ENCODE measurements at regions not wholly inside any gene's neighbourhood (a gene's known extent, or its start where the extent isn't known, plus 50 kb on each side); places are given as distances from the start of the nearest gene placed in this dataset.

DNA sequence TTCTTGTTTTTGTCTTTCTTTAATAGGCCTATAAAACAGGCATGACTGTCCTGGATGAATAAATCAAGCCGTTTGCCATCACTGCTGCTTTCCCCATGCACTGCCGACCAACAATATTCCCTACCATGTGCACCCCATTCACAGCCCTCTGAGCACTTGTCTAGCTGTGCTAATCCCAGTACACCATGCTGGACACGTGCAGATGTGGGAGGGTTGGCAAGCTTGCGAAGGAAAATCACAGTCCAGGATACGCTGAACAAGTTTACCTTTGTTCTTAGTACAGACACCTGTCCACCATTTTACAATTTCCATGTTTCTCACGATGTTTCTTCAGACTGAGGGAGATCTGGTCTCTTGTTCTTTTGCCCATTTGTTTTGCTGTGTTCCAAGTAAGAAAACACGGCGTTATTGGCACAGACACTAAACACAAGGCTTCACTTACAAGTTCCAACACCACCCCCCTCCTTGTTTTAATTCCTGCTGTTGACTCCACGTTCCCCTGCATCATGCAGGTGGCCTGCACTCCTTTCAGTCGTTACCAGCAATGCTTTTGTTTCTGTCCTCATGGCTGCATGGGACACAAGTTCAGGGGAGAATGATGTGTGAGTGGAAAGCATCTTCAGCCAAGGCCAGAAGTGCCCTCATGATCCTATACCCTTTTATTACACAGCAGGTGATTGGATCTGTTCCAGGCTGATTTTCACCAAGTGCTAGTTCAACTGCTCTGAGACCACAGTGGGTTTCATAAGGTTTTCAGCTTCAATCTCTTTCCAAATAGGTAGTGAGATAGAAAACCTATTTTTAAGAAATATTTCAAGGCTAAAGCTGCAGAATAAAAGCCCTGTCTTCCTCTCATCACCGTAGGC, 608.9 kb downstream of the IRX1 start:
- DNase-seq = no peak

DNA sequence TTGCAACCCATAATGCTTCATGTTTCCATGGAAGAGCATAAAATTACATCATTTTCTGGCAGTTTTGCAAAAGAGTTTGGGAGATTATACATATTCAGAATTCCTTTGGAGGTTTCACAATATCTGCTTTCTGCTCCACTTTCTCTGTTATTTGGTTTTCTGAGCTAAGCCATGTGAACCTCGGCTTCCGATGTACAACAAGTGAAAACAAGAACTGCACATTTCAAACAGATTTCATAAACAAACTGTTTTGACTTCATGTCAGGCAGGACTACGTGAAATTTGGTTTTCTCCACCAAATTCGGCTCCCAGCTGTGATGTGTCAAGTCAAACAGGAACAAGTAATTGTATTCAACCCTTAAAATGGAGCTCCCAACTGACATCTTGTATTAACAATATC, 609.8 kb downstream of the IRX1 start:
- no peak for DNase-seq

DNA sequence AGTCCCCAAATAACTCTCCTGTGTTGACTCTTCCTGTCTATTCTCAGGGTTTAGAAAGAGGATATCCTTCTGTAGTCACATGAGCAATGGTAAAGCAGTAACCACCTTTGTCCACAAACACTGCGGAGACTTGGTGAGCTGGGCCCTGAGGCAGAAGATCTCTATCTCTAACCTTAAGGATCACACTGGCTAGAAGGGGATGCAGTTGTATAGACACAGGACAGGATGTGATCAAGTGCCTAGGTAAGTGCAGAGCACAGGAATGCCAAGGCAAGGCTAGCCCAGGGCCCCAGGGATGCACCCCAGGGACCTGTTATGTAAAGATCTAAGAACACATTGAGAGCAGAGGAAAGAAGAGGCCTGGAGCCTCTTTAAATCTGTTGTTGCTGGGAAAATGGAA, 610.5 kb downstream of the IRX1 start:
- DNase-seq = no peak

DNA sequence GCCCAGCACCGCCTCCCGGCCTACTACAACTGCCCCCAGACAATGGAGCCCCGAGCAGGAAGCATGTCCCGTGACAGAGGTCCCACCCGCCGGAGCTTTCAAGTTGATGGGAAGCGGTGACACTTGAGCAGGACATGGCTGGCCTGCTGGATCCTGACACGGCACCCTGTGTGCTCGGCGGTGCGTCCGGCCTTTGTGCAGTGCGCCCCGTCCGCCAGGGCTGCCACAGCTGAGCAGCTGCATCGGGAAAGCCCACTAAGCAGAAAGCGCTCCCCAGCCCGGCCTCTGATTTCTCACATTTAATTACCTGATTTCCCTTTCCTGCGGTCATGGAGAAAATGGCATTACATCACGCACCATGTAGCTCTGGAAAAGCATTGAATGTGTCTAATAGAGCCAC, 611.9 kb downstream of the IRX1 start:
- no peak for DNase-seq

DNA sequence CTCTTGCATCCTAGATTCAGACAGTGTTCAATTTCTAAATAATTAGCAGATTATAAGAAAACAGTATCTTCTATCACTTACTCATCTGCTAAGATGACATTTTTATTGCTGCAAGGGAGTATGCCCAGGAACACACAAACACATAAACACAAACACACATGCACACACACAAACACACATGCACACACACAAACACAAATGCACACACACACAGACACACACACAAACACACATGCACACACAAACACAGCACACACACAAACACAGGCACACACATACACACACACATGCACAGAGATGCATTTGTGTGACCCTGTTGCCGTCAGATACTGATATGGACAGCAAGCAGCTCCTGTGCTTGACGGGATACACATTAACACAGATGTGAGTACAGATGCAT, 612.9 kb downstream of the IRX1 start:
- no peak for DNase-seq

DNA sequence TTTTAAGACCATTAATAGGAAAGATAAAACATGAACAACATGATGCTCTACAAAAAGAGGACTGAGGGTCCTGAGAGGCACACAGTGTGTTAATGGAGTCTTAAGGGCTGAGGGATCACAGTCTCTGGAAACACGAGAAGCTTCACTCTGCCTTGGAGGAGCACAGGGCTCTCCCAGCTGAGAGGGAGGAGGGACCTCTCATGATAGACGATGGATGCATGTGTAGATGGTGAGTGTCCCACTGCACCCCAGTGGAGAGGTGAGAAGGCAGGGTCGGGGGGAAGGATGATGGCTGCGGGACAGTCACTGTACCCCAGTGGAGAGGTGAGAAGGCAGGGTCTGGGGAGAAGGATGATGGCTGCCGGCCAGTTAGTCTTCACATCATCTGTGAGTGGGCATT, 613.4 kb downstream of the IRX1 start:
- no peak for DNase-seq

DNA sequence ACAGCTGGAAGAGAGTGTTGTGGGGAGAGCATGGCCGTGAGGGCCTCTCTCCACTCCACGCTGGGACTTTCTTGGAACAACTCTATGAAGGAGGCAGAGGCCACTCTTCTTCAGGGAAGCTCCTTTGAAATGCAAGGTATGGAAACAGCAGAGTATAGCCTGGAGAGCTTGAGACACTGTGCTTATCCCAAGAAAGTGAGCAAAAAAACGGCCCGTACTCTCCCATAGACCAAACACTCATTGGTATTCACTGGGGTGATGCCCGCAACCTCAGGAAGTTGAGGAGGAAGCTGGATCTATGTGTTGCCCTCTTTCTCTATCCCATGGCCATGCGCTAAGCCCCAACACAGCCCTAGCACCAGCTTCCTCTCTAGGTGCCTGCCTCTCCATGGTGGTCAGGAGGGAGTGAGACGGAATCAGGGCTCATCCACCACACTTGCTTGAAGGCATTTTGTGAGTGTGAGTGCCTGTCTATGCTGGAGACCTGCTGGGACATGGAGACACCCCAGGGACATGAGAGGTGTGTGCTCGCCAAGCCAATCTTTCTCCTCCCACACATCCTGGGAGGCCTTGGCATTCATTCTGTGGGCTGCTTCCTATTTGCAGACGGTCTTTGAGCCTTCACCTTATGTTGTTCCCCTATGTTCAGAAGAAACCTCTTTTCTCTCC, 616.6 kb downstream of the IRX1 start:
- no peak for DNase-seq

DNA sequence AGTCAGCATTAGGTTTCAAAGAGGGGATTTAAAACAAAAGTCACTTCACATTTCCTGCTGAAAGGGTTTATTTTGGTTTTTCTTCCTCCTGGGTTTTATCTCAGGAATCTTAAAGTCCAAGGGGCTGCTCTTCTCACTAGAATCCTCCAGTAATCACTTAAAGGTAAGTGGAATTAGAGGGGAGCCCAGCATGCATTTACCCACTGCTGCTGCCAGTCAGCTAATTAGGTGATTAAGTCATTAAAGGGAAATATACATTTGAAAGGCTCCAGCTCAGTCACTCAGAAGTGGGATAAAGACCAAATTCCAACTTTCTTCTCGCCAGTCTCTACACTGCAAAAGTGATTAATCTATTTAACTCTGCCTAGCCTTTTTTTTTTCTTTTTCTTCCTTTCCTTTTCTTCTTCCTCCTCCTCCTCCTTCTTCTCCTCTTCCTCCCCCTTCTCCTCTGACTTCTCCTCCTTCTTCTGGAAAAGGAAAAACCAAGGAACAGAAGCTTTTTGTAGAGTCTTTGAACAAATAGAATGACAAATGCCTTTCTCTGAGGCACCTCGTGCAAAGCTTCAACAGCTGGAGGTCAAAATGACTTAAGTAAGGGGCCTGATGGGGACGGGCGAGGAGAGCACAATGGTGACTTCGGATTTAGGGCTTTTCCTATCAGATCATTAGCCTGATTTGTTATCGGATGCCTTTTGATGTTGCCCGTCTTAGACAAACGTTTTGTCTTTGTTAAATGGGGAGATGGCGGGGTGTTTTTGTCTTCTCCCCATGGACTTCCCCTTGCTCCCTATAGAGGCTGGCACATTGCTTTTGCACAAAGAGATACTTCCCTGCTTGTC, 617.6 kb downstream of the IRX1 start:
- no peak for DNase-seq

DNA sequence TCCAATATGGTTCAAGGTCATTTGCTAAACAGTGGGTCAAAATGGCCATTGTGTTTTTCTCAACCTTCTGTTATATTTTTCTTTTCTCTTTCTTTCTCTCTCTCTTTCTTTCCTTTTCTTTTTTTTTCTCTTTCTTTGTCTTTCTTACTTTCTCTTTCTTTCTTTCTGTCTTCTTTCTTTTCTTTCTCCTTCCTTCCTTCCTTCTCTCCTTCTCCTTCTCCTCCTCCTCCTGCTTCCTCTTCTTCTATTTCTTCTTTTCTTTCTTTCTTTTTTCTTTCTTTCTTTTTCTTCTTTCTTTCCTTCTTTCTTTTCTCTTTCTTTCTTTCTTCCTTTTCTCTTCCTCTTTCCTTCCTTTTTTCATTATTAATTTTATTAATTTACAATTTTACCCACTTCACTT, 619.5 kb downstream of the IRX1 start:
- no peak for DNase-seq

DNA sequence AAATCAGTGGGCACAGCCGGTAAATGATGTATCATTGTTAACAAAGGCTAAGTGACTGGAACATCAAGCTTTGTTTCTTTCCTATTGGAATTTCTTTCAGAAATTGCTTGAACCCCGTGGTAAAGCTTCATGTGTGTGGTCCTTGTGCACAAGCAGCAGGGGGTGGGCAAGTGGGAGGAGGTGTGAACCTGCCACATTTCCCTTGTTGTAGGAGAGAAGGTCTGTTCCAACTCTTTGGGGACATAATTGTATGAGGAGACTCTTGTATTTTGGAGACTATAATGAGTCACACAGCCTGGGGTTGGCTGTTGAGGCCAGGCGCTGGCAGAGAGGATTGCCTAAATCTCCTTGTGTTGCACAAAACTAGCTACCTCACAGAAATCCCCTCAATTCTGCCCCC, 620.5 kb downstream of the IRX1 start:
- no peak for DNase-seq

DNA sequence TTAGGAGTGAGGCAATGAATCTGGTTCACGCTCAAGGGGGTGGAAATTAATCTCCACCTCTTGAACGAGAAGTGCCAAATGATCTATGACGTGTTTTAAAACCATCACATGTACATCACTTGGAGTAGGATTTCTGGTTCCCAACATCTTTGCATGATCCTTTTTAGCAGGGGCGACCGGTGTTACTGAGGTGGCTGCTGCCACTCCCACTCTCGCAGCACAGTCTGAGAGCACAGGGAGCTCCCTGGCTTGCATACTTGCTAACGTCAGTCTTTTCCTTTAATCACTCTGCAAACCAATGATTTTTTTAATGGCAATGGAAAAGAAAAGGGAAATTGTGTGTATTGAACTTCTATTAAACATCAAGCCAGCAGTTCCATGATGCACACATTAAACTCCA, 624.4 kb downstream of the IRX1 start:
- DNase-seq = no peak

DNA sequence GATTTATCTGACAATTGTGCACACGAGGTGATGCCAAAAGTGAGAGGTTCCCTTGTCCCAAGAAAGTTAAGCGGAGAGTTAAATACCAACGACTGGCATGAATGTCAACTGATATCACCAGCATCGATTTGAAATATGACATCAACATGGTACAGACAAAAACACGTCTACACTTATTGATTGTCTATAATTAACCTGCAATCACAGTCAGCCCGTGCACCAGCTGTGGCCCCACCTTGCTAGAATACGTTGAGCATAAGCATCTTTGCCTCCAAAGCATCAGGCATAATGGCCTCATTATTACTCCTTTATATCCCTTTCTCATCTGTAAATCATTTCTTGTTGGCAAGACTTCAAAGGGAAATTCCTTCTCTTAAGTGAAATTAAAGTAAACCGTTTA, 625.4 kb downstream of the IRX1 start:
- no peak for DNase-seq

DNA sequence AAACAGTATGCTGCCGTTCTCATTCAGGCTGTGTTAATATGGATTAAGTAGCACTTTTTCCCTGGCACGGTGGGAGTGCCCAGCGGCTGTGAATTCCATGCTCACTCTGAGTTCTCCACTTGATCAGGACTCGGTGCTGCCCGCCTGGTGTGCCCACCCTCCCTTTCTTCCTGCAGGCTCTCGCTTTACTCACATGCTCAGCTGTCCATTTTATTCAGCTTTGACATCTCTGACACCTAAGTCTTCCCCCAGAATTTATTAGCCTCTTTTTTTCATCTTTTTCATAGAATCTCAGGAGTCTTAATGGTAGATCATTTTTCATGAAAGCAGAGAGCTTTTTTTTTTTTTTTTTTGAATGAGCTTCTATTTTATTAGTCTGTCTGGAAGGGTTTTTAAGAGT, 626.5 kb downstream of the IRX1 start:
- DNase-seq = no peak

DNA sequence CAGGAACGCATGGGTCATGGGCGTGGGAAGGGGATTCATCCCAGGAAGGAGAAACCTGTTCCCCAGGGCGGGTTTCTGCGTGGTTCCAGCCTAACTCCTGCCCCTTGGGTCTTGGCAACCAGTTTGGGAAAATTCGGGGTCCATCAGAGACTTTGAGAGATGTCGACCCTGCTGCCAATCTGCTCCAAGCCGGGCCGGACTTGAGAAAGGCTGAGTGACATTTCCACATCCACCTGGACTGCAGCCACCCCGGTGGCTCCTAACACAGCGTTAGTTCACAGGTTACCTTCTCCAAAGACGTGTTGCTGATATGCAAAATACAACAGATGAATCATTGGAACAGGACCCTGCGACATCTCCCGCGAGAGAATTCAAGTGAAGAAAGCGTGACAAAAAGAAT, 627.2 kb downstream of the IRX1 start:
- DNase-seq = no peak

DNA sequence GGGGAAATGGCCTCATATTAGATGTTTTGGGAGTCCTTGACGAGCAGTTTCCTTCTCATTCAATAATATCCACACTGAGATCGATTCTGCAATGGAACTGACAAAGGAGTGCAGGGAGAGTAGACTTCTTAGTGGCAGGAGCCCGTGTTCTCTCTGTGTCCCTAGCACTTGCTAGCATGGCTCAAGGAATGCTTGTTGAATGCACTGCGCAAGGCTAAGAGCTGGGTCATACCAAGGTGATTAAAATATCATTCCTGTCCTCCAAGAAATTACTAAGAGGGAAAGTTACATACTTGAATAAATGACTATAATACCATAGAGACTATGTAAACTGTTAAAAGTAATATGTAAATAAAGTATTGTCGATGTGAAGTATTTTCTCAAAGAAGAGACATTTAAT, 630.1 kb downstream of the IRX1 start:
- no peak for DNase-seq

DNA sequence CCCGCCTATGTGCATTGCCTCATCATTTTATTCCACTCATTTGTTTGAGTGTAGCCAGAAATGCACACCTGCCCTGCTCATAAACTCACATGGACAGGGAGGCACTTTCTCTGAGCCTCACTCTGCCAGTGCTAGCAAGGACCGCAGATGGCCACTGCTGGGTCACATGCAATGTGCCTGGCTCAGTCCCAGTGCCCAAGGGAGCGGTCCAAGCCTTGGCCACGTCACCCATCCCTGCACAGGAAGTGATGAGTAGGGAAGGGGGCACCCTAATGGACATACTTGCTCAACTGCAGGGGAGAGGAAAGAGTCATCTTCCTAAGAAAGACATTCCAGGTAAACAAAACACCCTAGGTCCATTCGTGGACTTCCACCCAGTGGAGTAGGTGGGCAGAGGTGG, 630.9 kb downstream of the IRX1 start:
- no peak for DNase-seq

DNA sequence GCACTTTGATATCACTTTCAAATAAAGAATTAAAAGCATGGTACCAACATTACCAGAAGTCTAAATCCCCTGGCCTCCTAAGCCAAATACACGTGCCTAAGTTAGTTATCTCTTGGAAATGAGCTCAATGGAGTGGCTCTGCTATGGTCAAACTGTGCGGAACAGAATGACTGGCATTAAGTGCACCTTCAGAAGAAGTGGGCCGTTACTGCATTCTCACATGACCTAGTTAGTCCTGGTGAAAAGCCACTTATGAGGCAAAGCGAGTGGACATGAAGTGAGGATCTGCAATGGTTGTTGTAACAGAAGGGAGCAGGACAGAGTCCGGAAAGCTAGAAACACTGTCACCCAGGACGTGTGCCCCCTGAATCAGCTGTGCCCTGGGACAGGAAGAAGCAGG, 633.1 kb downstream of the IRX1 start:
- no peak for DNase-seq

DNA sequence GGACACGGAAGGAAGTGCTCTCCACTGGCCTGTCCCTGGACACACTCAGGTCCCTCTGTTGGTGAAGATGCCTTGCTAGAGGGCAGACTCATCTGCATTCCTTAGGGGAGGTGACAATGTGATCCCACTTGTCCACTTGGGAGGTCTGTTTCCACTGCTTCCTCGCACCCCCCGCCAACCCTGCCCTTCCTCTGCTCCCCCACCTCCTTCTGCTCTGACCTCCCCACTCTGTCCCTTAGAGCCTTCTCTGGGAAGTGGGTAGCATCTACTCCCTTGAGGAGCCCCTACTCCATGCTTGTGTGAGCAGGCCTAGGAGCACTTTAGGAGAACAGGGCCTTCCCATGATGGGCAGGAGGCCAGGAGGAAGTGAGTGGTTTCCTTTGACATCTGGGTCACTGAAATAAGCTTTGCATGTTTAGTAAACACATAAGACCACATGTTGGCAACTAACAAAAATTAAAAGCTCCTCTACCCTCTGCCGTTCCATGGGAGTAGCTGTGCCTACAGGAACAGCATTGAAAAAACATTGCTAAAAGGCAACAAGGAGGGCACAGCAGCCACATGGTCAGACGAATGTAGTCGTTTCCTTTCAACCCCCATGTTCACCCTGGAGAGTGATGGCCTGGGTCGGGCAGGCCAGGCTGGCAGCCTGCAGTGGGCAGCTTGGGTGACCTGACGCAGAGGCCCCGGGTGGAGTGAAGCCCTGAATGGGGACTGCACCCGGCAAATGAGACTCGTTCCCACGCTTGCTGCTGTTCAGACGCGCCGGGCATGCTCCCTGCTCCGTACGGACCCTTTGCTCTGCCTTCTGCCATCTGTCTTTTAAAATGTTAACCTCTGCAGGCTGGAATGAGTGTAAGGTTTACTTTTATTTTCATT, 634.0 kb downstream of the IRX1 start:
- DNase-seq = no peak

DNA sequence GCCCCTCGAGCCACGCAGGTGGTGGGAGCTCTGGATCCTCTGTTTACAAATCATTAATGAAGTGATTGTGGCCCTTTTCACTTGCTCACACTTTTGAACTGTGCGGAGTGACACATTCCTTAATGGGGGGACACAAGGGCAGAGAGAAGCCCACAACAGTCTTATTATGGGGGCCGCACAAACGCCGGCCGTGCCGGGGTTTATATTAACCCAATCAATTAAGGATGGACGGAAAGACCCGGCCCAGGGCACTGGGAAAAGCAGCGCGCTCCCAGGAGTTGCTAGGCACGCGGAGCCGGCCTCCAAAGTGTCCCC, 634.8 kb downstream of the IRX1 start:
- no peak for DNase-seq

DNA sequence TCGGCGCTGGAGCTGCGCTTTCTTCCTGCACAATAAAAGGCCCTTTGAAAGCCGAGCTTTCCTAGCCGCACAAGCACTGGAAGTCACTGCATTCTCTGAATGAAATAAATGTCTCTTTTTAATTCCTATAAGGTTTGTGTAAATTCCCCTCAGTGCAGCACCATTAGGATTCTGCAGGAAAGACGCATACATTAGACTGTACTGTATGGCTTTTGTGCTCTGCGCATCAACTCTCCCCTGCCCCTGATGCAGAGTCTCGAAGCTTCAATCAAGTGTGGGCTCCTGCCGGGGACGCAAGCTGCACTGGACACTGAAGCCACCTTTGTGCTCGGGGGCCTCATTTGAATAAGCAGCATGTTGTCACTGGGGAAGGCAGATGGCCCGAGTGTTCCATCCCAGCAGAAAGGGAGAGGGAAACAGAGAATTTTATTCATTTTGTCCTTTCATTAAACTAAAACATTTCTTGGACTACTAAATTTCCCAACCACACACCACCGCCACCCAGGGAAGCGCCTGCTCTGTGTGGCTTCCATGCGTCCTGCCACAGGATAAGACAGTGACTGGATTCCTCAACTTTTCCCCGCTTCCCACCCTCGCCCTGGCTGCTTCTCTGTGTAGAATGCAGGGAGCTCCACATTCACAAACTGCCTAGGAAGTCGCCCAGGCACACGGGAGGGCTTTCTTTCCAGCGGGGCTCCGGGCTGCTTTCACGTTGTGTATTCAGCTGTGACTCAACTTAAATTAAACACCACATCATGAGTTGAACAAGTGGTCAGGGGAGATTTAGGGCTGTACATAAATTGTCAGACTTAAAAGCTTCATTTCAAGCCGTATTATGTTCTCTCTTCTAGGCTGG, 635.4 kb downstream of the IRX1 start:
- no peak for DNase-seq

DNA sequence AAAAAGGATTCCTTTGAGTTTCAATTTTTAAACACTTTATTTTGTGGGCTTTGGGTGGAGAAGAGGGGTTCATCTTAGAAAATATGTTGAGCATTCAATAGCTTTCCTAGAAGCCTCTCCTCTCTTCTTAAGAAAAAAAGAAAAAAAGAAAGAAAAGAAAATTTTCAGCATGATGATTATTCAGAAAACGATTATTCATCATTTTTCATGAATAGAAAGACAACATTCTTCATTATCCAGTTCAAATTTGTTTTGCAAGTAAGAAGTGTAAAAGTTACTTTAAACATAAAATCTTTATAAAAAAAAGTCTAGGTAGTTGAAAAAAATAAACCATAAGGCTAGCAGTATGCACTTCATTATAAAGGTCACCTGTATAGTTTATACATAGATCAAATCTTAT, 636.5 kb downstream of the IRX1 start:
- DNase-seq = no peak

DNA sequence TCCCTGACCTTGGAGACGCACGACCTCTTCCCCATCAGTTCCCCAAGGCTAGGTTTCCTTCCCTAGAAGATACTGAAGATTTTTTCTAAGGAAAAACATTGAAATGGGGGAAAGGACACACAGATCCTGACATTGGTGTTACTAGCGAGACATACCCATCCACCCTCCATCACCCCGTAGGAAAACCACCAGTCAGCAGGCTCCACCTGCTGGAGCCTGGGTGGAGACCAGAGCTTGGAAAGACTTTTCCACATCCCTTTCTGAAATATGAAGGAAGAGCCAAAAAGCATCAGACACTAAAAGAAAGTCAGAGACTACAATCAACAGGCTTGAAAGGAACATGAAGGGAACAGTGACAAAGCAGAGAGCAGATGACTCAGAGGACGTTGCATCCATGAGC, 638.0 kb downstream of the IRX1 start:
- no peak for DNase-seq

Data from NCI-H146 (cell line).